Mesothelial cell of epicardium (in vitro differentiated cells): ENCODE measurements at regions not wholly inside any gene's neighbourhood (a gene's known extent, or its start where the extent isn't known, plus 50 kb on each side); places are given as distances from the start of the nearest gene placed in this dataset.
"Not testable (repeated sequence)": the region's sequence is repeated elsewhere in the genome, so short reads cannot be mapped to it uniquely, and the experiment has no call there.

Experiments
- DNase-seq, 2 experiments: peaks; one replicate each; pipeline ENCODE4 v3.0.0; 2021; ENCODE audit warnings: low spot score in 2 of 2; ENCODE audit not compliant: unreplicated experiment in 2 of 2
- H3K27ac Mint-ChIP-seq: 2 replicates; pipeline ENCODE4 v1.8.0; 2021; ENCODE audit warnings: mixed read lengths
- H3K27me3 Mint-ChIP-seq: 2 replicates; pipeline ENCODE4 v1.8.0; 2021; ENCODE audit warnings: low read depth, mixed read lengths
- H3K36me3 Mint-ChIP-seq: 2 replicates; pipeline ENCODE4 v1.8.0; 2021; ENCODE audit warnings: mixed read lengths
- H3K4me1 Mint-ChIP-seq: 2 replicates; pipeline ENCODE4 v1.8.0; 2021; ENCODE audit warnings: mixed read lengths
- H3K4me3 Mint-ChIP-seq: 2 replicates; pipeline ENCODE4 v1.8.0; 2021; ENCODE audit warnings: mild to moderate bottlenecking, moderate library complexity, mixed read lengths
- H3K9me3 Mint-ChIP-seq: 2 replicates; pipeline ENCODE4 v1.8.0; 2021; ENCODE audit warnings: mixed read lengths
- TF ChIP-seq, protein P1 (sequence below): fragments of 200-600 bp; sonication (generic); IDR thresholded peaks from one replicate; pipeline ENCODE4 v1.5.0; 2021; ENCODE audit warnings: antibody characterized with exemption; ENCODE audit not compliant: unreplicated experiment

DNA sequence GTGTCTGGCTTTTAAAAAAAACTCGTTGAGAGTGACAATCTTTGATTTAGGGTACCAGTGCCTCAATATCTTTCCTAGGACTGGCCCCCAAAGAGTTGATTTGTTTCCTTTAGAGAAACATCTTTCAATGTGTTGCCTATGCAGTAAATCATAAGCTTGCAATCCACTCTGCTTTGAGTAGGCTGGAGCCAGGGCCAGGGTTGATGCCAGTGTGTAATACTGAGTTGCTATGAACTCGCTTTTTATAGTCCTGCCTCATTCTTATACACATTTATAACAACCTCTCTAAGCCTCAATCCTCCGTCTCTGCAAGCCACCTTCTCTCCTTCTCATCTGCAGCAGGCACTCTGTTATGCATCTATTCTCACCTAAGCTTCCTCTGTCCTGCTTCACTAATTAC is 674.9 kb upstream of the POM121L12 start:
- peaks cover 5% of the 10 kb centered on the region for H3K27me3 Mint-ChIP-seq
- DNase-seq: no peak
- no peaks in the 10 kb centered on the region for H3K4me1 Mint-ChIP-seq
- H3K27ac Mint-ChIP-seq: no peak overlapping the region
- H3K4me3 Mint-ChIP-seq: no peak overlapping the region
- peaks cover 5% of the 10 kb centered on the region for H3K9me3 Mint-ChIP-seq
- H3K36me3 Mint-ChIP-seq: no peaks in the 10 kb centered on the region
- TF ChIP-seq, protein P1, sequence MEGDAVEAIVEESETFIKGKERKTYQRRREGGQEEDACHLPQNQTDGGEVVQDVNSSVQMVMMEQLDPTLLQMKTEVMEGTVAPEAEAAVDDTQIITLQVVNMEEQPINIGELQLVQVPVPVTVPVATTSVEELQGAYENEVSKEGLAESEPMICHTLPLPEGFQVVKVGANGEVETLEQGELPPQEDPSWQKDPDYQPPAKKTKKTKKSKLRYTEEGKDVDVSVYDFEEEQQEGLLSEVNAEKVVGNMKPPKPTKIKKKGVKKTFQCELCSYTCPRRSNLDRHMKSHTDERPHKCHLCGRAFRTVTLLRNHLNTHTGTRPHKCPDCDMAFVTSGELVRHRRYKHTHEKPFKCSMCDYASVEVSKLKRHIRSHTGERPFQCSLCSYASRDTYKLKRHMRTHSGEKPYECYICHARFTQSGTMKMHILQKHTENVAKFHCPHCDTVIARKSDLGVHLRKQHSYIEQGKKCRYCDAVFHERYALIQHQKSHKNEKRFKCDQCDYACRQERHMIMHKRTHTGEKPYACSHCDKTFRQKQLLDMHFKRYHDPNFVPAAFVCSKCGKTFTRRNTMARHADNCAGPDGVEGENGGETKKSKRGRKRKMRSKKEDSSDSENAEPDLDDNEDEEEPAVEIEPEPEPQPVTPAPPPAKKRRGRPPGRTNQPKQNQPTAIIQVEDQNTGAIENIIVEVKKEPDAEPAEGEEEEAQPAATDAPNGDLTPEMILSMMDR: no peak

DNA sequence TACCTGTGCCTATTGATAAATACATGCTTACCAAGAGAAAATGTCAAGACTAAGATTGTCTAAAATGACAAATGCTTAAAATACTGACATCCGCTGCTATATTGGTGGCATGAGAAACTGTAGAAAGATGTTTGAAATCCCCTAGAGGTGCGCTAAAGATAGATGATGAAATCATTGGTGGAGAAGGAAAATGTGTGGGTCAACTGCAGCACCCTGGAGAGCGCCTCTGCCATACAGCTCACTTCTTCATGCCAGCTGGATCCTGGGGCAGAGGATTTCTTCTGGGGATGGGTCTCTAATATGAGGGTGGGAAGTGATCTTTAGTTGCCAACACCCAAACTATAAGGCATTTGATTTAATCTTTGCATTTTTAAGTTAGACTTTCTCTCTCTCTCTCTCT is 680.4 kb upstream of the POM121L12 start:
- H3K4me1 Mint-ChIP-seq: no peaks in the 10 kb centered on the region
- H3K9me3 Mint-ChIP-seq: no peaks in the 10 kb centered on the region
- peaks cover 8% of the 10 kb centered on the region for H3K27me3 Mint-ChIP-seq
- H3K27ac Mint-ChIP-seq: no peak overlapping the region
- no peak overlapping the region for H3K4me3 Mint-ChIP-seq
- TF ChIP-seq, protein P1: no peak
- peak in 1 of 2 experiments; percentile 50 for DNase-seq
- no peaks in the 10 kb centered on the region for H3K36me3 Mint-ChIP-seq

DNA sequence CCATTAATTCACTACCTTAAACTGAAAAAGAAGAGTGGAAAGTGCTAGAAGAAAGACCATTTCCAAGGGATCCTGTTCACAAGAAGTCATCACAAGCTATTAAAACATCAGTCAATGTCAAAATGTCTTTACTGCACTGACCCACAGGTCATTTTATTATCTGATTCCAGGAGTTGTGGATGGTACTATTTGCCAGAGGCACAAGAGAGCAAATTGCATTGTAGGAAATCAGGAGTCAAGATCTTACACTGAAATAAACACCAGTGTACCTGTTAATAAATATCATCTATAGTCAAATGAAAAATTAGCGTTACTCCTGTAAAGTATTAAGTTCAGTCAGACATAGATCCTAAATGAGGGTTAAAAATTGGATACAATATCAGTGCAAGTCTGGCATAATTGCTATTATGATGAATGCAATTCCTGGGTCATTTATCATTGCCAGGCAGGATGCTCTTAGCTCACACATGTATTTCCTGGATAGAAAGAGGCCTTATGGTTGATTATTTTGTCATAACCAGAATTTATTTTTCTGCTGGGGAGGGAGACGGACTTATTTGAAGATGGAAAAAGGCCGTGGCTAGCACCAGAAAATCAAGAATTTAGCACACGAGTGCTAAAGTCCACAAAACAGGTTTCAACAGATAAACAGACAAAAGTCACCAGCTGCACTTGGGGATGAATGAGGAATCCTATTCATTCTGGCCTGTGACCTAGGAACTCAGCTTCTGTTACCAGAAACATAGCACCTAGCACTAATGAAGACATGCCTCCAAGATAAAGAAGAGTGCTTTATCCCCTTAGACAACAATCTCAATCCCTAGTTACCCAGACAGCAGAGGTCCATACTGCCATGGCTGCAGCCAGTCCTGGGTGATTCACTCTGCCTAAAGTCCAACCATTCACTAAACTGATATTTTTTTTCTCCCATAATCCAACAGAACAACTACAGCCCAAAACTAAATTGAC is 683.1 kb upstream of the POM121L12 start:
- Mint-ChIP-seq H3K27me3 (peaks cover 8% of the 10 kb centered on the region), H3K36me3 (no peaks in the 10 kb centered on the region), H3K9me3 (no peaks in the 10 kb centered on the region), H3K4me3 (no peak overlapping the region), H3K27ac (no peak overlapping the region), H3K4me1 (no peaks in the 10 kb centered on the region)
- DNase-seq: no peak
- TF ChIP-seq, protein P1: no peak

DNA sequence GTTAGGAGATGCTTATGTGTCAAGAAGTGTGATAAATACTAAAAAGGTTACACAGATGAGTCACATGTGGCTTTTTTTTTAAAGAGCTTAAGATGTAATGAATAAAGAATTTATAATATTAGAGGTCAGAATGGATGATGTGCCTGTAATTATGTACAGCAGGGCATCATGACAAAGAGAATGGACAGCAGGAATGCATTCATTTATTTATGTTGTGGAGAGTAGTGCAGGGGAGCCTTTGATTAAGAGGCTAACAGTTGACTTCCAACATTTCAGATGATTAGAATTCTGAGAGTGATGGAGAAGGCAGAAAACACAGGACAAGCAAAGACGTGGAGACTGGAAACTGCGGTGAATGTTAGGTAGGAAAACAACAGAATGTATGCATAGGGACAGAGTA is 691.4 kb upstream of the POM121L12 start:
- Mint-ChIP-seq H3K4me1 (no peaks in the 10 kb centered on the region), H3K4me3 (no peak overlapping the region), H3K27me3 (peaks cover 10% of the 10 kb centered on the region), H3K36me3 (no peaks in the 10 kb centered on the region), H3K9me3 (no peaks in the 10 kb centered on the region), H3K27ac (no peak overlapping the region)
- TF ChIP-seq, protein P1: no peak
- no peak for DNase-seq

DNA sequence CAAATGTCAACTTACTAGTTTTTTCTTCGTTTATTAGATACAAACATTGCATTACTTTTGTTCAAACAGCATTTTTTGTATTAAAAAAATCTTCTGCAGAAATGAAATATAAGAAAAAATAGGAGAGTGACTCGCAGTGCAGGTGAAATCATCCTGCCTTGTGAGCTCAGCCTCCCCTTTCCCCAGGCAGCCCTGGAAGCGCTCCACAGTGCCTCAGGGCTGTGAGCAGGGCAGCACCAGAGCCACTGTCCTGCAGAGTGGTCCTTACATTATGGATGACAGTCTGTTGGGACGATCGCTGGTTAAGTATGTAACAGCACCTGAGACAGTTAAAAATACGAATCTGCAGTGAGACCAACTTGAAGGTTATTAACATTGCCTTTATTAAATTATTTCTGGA is 695.4 kb upstream of the POM121L12 start:
- DNase-seq: no peak
- H3K27me3 Mint-ChIP-seq: peaks cover 2% of the 10 kb centered on the region
- H3K36me3 Mint-ChIP-seq: no peaks in the 10 kb centered on the region
- no peaks in the 10 kb centered on the region for H3K9me3 Mint-ChIP-seq
- no peak overlapping the region for H3K27ac Mint-ChIP-seq
- TF ChIP-seq, protein P1: no peak
- H3K4me1 Mint-ChIP-seq: no peaks in the 10 kb centered on the region
- H3K4me3 Mint-ChIP-seq: no peak overlapping the region

DNA sequence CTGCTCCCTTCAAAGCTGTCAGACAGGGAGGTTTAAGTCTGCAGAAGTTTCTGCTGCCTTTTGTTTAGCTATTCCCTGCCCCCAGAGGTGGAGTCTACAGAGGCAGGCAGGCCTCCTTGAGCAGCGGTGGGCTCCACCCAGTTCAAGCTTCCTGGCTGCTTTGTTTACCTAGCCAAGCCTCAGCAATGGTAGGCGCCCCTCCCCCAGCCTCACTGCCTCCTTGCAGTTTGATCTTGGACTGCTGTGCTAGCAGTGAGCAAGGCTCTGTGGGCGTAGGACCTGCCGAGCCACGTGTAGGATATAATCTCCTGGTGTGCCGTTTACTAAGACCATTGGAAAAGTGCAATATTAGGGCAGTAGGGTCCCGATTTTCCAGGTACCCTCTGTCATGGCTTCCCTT is 707.1 kb upstream of the POM121L12 start:
- H3K27me3 Mint-ChIP-seq, H3K27ac Mint-ChIP-seq, H3K36me3 Mint-ChIP-seq, H3K4me1 Mint-ChIP-seq, DNase-seq, H3K4me3 Mint-ChIP-seq: not testable (repeated sequence)
- peaks cover 11% of the 10 kb centered on the region for H3K9me3 Mint-ChIP-seq
